GM12874 (cell line): ENCODE measurements at regions not wholly inside any gene's neighbourhood (a gene's known extent, or its start where the extent isn't known, plus 50 kb on each side); places are given as distances from the start of the nearest gene placed in this dataset.
A peak's percentile ranks its signal among the peaks of the same experiment; 100 is the strongest.

Source experiments
- CTCF ChIP-seq: IDR thresholded peaks from 2 replicates; pipeline ENCODE4 v1.5.1; 2011; ENCODE audit warnings: low read depth, mild to moderate bottlenecking, control low read depth, low read length, moderate library complexity; ENCODE audit not compliant: insufficient read depth

- no peak for TF ChIP-seq CTCF
These were observed 292.4 kb downstream of the PDCD6IP start for GRCh38 chr3:34090876-34091275.

DNA sequence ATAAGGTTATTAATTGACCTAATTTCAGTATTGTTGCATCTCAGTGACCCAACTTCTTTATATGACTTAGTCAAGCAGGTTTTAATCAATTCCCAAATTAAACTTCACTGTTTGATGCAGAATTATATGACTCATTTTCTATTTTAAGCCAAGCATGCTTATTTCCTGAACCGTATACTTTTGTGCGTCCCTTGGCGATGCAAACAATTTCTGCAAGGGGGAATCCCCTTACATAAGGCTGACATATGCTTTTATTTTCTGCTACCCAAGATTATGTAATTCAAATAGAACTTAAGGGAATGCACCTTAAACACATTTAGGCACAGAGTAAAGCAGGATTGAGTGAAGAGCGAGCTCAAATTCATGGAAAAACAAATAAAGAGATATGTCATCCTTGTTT is 303.9 kb downstream of the PDCD6IP start:
- TF ChIP-seq CTCF, result no peak

DNA sequence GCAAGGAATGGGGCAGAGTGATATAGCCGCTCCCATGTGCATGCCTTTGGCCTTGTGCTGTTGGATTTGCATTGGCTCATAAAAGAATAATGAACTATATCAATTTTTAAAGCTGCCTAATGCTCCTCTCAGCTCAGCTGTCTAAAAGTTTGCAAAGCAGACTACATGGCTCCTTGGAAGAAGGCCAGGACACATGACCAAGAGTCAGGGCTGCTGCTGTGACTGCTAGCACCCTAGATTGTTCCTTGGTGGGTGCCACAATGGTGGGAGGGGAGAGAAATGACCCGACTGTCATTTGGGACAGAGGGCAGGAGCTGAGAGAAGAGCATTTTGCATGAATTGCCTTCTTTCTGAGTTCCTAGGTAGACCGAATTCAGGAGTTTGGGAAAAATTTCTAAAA is 307.9 kb downstream of the PDCD6IP start:
- TF ChIP-seq CTCF, result no peak

DNA sequence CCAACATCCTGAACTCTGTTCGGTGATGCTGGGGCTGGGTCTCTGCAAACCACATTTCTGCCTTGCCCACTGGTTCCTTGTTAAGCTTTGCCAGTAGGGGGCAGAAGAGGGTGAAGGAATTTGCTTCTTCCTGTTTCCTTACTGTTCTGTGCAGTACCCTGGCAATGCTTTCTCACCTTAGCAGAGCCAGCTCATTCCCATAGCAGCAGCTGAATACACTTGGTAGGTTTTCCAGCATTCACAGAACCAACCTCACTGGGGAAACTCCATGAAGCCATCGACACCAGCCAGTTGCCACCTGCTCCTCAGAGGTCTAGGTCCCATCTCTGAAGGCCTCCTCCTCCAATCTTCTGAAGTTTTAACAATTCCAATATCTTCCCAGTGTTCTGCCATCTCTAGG is 308.4 kb downstream of the PDCD6IP start:
- TF ChIP-seq CTCF, result peak; percentile 63

- no peak for TF ChIP-seq CTCF
These were observed 309.2 kb downstream of the PDCD6IP start for GRCh38 chr3:34107669-34108068.

DNA sequence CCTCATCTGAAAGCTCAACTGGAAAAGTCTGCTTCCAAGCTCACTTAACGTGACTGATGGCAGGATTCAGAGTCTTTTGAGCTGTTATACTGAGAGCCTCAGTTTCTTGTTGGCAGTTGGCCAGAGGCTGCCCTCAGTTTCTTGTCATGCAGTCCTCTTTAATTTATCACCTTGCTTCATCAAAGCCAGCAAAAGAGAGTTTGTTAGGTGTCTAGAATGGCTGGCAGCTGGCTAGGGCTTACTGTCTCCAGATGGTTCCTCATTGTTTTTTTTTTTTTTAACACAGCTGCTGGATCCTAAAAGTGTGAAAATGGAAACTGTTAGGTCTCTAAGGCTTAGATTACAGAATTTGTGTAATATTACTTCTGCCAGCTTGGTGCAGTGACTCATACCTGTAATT is 310.6 kb downstream of the PDCD6IP start:
- no peak for TF ChIP-seq CTCF

- no peak for TF ChIP-seq CTCF
These were observed 311.4 kb downstream of the PDCD6IP start for GRCh38 chr3:34109846-34110245.

DNA sequence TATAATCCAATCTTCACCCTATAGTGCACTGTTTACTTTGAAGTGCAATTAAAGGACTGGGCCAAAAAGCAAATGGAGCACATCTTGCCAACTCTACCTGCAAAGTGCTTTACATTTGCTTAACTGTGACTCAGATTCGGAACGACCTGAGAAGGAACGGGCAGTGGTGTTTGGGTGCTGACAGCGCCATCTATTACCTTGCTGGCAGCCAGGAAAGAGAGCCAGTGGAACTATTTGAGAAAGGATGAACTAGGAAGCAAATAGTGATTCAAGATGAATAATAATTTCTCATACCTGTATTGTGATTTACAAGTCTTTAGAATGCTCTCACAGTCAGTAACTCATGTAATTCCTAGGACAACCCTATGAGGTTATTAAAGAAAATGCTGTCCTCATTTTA is 312.9 kb downstream of the PDCD6IP start:
- no peak for TF ChIP-seq CTCF
